BJ (cell line): ENCODE measurements at regions not wholly inside any gene's neighbourhood (a gene's known extent, or its start where the extent isn't known, plus 50 kb on each side); places are given as distances from the start of the nearest gene placed in this dataset.

Experiments
- CTCF ChIA-PET: fragments of 350-600 bp; formaldehyde crosslinking; extraction: SDS; loops from one replicate; lab custom pipeline; 2021; ENCODE audit warnings: antibody characterized with exemption, inconsistent platforms; lab: Yijun Ruan, JAX
- POLR2A ChIA-PET: fragments of 300-600 bp; sonication (Branson Sonifier 250); formaldehyde crosslinking; extraction: SDS; loops from one replicate; lab custom pipeline; 2021; ENCODE audit warnings: antibody characterized with exemption; lab: Charles Lee
- DNase-seq: peaks from one replicate; pipeline ENCODE4 v3.0.0-alpha.2; 2011; ENCODE audit warnings: low read depth
- H3K27me3 ChIP-seq: 2 replicates; pipeline ENCODE4 v1.6.0; 2011; ENCODE audit warnings: low read length; ENCODE audit not compliant: control insufficient read depth, insufficient read depth
- H3K36me3 ChIP-seq: 2 replicates; pipeline ENCODE4 v1.5.1; 2011; ENCODE audit warnings: low read length; ENCODE audit not compliant: control insufficient read depth, insufficient read depth
- H3K4me3 ChIP-seq: 2 replicates; pipeline ENCODE4 v1.5.1; 2011; ENCODE audit warnings: low read depth, mild to moderate bottlenecking, control low read depth, low read length
- TF ChIP-seq, protein P1 (sequence below): IDR thresholded peaks from 2 replicates; pipeline ENCODE4 v1.5.1; 2011; ENCODE audit warnings: low read depth, mild to moderate bottlenecking, control low read depth, inconsistent platforms, low read length, moderate library complexity; ENCODE audit not compliant: insufficient read depth

DNA sequence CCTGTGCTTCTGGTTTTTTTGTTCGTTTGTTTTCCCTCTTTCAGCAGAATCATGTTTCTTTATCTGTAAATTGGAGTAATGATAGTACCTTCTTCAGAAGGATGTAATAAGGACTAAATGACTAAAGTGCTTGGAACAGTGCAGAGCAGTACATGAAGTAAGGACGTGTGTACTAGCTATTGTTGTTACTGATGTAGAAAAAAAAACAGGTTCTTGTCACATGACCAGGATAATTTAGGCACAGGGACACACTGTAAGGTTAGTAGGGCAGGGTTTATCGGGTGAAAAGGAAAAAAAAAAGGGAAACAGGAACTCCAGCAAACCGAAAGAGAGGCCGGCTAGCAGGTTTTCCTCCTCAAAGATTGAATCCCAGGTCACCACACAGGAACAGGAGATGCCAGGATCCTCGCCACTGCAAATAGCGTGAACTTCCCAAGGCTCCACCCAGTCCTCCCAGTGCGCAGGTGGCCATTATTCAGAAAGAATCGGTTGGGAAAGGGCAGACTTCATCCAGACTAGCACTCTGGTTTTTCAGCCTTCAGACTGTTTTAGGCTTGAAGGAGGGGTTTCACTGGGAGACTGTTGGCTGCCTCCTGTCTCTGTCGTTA, 63.8 kb upstream of the PRRC2C start:
- DNase-seq: no peak
- no peaks in the 10 kb centered on the region for H3K27me3 ChIP-seq
- H3K4me3 ChIP-seq: no peak overlapping the region
- TF ChIP-seq, protein P1, sequence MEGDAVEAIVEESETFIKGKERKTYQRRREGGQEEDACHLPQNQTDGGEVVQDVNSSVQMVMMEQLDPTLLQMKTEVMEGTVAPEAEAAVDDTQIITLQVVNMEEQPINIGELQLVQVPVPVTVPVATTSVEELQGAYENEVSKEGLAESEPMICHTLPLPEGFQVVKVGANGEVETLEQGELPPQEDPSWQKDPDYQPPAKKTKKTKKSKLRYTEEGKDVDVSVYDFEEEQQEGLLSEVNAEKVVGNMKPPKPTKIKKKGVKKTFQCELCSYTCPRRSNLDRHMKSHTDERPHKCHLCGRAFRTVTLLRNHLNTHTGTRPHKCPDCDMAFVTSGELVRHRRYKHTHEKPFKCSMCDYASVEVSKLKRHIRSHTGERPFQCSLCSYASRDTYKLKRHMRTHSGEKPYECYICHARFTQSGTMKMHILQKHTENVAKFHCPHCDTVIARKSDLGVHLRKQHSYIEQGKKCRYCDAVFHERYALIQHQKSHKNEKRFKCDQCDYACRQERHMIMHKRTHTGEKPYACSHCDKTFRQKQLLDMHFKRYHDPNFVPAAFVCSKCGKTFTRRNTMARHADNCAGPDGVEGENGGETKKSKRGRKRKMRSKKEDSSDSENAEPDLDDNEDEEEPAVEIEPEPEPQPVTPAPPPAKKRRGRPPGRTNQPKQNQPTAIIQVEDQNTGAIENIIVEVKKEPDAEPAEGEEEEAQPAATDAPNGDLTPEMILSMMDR: no peak
- ChIA-PET POLR2A (interaction anchor here (0.6 kb wide), 1 partner anchor 71 kb away, joined by 3 read pairs; no protein-coding TSS in a partner anchor), CTCF (no interaction called here)
- H3K36me3 ChIP-seq: no peaks in the 10 kb centered on the region

DNA sequence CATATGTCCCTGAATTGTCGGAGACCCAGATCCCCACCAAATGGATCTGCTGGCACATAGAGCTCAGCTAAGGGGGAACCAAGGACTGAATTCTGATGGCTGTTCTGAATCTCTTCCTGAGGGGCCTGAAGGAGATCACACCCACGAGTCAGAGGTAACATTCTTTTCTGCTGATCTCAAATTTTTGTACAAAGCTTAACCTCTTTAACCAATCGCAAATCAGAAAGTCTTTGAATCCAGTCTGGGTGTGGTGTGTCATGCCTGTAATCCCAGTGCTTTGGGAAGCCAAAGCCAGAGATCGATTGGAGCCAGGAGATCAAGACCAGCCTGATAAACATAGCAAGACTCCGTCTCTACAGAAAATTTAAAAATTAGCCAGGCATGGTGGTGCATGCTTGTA, 62.8 kb upstream of the PRRC2C start:
- no peak overlapping the region for H3K4me3 ChIP-seq
- CTCF ChIA-PET: no interaction called here
- H3K27me3 ChIP-seq: no peaks in the 10 kb centered on the region
- no peaks in the 10 kb centered on the region for H3K36me3 ChIP-seq
- POLR2A ChIA-PET: interaction anchor here (0.6 kb wide), 1 partner anchor 637 kb away, joined by 3 read pairs; no protein-coding TSS in a partner anchor
- TF ChIP-seq, protein P1: no peak
- peak; percentile 50 for DNase-seq

GRCh38 chr1:171424494-171424893, 60.8 kb upstream of the PRRC2C start:
- Histone ChIP-seq H3K36me3 (no peaks in the 10 kb centered on the region), H3K27me3 (no peaks in the 10 kb centered on the region), H3K4me3 (no peak overlapping the region)
- ChIA-PET POLR2A (no interaction called here), CTCF (no interaction called here)
- TF ChIP-seq, protein P1: no peak
- no peak for DNase-seq

- Histone ChIP-seq H3K36me3 (no peaks in the 10 kb centered on the region), H3K27me3 (no peaks in the 10 kb centered on the region), H3K4me3 (no peak overlapping the region)
- ChIA-PET POLR2A (no interaction called here), CTCF (no interaction called here)
- no peak for DNase-seq
- TF ChIP-seq, protein P1: no peak
Observed at GRCh38 chr1:171426645-171427044, 58.7 kb upstream of the PRRC2C start.

DNA sequence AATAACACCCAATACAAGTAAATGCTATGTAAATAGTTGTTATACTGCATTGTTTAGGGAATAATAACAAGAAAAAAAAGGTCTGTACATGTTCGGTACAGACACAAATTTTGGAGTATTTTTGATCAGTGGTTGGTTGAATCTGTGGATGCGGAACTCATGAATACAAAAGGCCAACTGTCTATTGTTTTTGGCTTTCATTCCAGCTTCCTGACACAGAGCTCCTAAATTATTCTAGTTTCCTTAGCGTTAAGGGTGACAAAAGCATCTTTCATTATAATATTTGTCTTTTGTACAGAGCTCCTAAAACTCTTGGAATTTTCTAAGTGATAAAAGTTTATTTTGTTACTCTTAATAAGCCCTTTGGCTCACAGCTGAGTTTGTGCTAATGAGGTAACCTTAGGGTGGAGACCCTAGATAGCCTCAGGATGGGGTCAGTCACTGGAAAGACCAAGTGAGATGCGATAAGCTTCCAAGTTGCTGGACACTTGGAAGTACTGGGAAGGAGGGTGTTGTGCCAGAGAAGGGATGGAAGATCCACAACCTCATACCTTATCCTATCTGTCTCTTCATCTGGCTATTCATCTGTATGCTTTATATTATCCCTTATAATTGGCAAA, 57.4 kb upstream of the PRRC2C start:
- CTCF ChIA-PET: no interaction called here
- POLR2A ChIA-PET: no interaction called here
- H3K27me3 ChIP-seq: no peaks in the 10 kb centered on the region
- no peak for DNase-seq
- TF ChIP-seq, protein P1: no peak
- no peaks in the 10 kb centered on the region for H3K36me3 ChIP-seq
- no peak overlapping the region for H3K4me3 ChIP-seq
